Liver (tissue), 8 donors: ENCODE measurements at regions not wholly inside any gene's neighbourhood (a gene's known extent, or its start where the extent isn't known, plus 50 kb on each side); places are given as distances from the start of the nearest gene placed in this dataset.

Experiments used
- DNase-seq: peaks from one replicate; pipeline ENCODE4 v3.0.0-alpha.2; 2017; ENCODE audit warnings: low spot score
- H3K27ac ChIP-seq, 2 donors: one replicate each; pipeline ENCODE4 v1.7.0; 2013; ENCODE audit warnings: inconsistent platforms in 2 of 2, low read length in 2 of 2, control low read depth in 1 of 2, low read depth in 1 of 2, mild to moderate bottlenecking in 1 of 2
- H3K27me3 ChIP-seq, 4 donors: one replicate each; pipeline versions ENCODE4 v1.6.1 to v1.7.0; 2013; ENCODE audit warnings: low read length in 3 of 4, inconsistent platforms in 1 of 4, mild to moderate bottlenecking in 1 of 4, moderate library complexity in 1 of 4; ENCODE audit not compliant: control insufficient read depth in 4 of 4, insufficient read depth in 4 of 4
- H3K36me3 ChIP-seq, 4 donors: one replicate each; pipeline versions ENCODE4 v1.6.1 to v1.7.0; 2013; ENCODE audit warnings: low read length in 3 of 4, mild to moderate bottlenecking in 3 of 4, low read depth in 1 of 4, moderate library complexity in 1 of 4; ENCODE audit not compliant: control insufficient read depth in 4 of 4, insufficient read depth in 3 of 4
- H3K4me1 ChIP-seq, 4 donors: one replicate each; pipeline versions ENCODE4 v1.6.1 to v1.7.0; 2013; ENCODE audit warnings: low read length in 3 of 4, mild to moderate bottlenecking in 3 of 4, moderate library complexity in 1 of 4; ENCODE audit not compliant: control insufficient read depth in 4 of 4, insufficient read depth in 4 of 4
- H3K4me3 ChIP-seq, 3 donors: one replicate each; pipeline versions ENCODE4 v1.6.1 to v1.7.0; 2013; ENCODE audit warnings: low read length in 3 of 3, control low read depth in 1 of 3, low read depth in 1 of 3, mild to moderate bottlenecking in 1 of 3
- H3K9ac ChIP-seq, 2 donors: one replicate each; pipeline ENCODE4 v1.7.0; 2013; ENCODE audit warnings: low read length in 2 of 2, mild to moderate bottlenecking in 2 of 2, moderate library complexity in 2 of 2, control low read depth in 1 of 2, low read depth in 1 of 2
- H3K9me3 ChIP-seq, 4 donors: one replicate each; pipeline versions ENCODE4 v1.6.1 to v1.7.0; 2013; ENCODE audit warnings: low read length in 3 of 4; ENCODE audit not compliant: control insufficient read depth in 4 of 4
- ATF3 ChIP-seq: IDR thresholded peaks from 2 replicates; pipeline ENCODE4 v1.6.1; 2016; ENCODE audit warnings: antibody characterized with exemption
- CTCF ChIP-seq: fragments of 150-350 bp; IDR thresholded peaks from 2 replicates; pipeline ENCODE4 v1.5.1; 2017; ENCODE audit warnings: improper control_type of control experiment, low read depth, low read length; ENCODE audit not compliant: missing input control
- EGR1 ChIP-seq, 2 donors: IDR thresholded peaks; 2 replicates each; pipeline ENCODE4 v1.6.1; 2016 to 2018; ENCODE audit warnings: antibody characterized with exemption in 2 of 2, low read depth in 2 of 2
- FOXA1 ChIP-seq: IDR thresholded peaks from 2 replicates; pipeline ENCODE4 v1.6.1; 2016; ENCODE audit warnings: antibody characterized with exemption
- FOXA2 ChIP-seq: IDR thresholded peaks from 2 replicates; pipeline ENCODE4 v1.6.1; 2016; ENCODE audit warnings: antibody characterized with exemption
- GABPA ChIP-seq, 2 donors: IDR thresholded peaks in 1 of 2; conservative IDR thresholded peaks in 1 of 2; 2 replicates each; pipeline ENCODE4 v1.6.1; 2016; ENCODE audit warnings: antibody characterized with exemption in 2 of 2, mild to moderate bottlenecking in 1 of 2, moderate library complexity in 1 of 2
- HNF4A ChIP-seq, 2 donors: conservative IDR thresholded peaks; 2 replicates each; pipeline ENCODE4 v1.6.1; 2016; ENCODE audit warnings: antibody characterized with exemption in 2 of 2, mild to moderate bottlenecking in 2 of 2
- HNF4G ChIP-seq: IDR thresholded peaks from 2 replicates; pipeline ENCODE4 v1.6.1; 2016; ENCODE audit warnings: antibody characterized with exemption
- JUND ChIP-seq, 2 donors: IDR thresholded peaks; 2 replicates each; pipeline ENCODE4 v1.6.1; 2016; ENCODE audit warnings: antibody characterized with exemption in 2 of 2
- MAX ChIP-seq: IDR thresholded peaks from 2 replicates; pipeline ENCODE4 v1.6.1; 2016; ENCODE audit warnings: antibody characterized with exemption
- NR2F2 ChIP-seq: IDR thresholded peaks from 2 replicates; pipeline ENCODE4 v1.6.1; 2016; ENCODE audit warnings: antibody characterized with exemption
- RAD21 ChIP-seq, 2 donors: IDR thresholded peaks; 2 replicates each; pipeline ENCODE4 v1.6.1; 2016; ENCODE audit warnings: antibody characterized with exemption in 2 of 2, mild to moderate bottlenecking in 2 of 2
- REST ChIP-seq: IDR thresholded peaks from 2 replicates; pipeline ENCODE4 v1.6.1; 2016; ENCODE audit warnings: antibody characterized with exemption, mild to moderate bottlenecking
- RXRA ChIP-seq, 2 donors: IDR thresholded peaks; 2 replicates each; pipeline ENCODE4 v1.6.1; 2017 to 2018; ENCODE audit warnings: antibody characterized with exemption in 2 of 2, mild to moderate bottlenecking in 1 of 2
- SP1 ChIP-seq: IDR thresholded peaks from 2 replicates; pipeline ENCODE4 v1.6.1; 2018; ENCODE audit warnings: antibody characterized with exemption, mild to moderate bottlenecking
- TAF1 ChIP-seq: conservative IDR thresholded peaks from 2 replicates; pipeline ENCODE4 v1.6.1; 2016; ENCODE audit warnings: antibody characterized with exemption, mild to moderate bottlenecking
- YY1 ChIP-seq: IDR thresholded peaks from 2 replicates; pipeline ENCODE4 v1.6.1; 2016; ENCODE audit warnings: antibody characterized with exemption, mild to moderate bottlenecking
- ZBTB33 ChIP-seq: IDR thresholded peaks from 2 replicates; pipeline ENCODE4 v1.6.1; 2016; ENCODE audit warnings: antibody characterized with exemption
- WGBS: extraction: QIAGEN DNeasy Blood & Tissue Kit; methylation state at CpG from one replicate; pipeline ENCODE4 v1.1.7; 2013; 5-methylcytosine and 5-hydroxymethylcytosine counted together
- donor health status: healthy.
- donor health status: healthy.
- donor health status: healthy.
- donor health status: healthy.
- donor health status: healthy.

- 94% methylated on average over 5 of the region's 5 CpGs for WGBS
- TF ChIP-seq EGR1 (IDR thresholded peaks at IDR 0.05; ENCODE audit: low read depth in 2 of 2) = no peak
- no peak for TF ChIP-seq JUND (IDR thresholded peaks at IDR 0.05)
- no peak for TF ChIP-seq RAD21 (IDR thresholded peaks at IDR 0.05)
- TF ChIP-seq HNF4A (conservative IDR thresholded peaks at IDR 0.05) = no peak
- no peak for TF ChIP-seq TAF1
- TF ChIP-seq CTCF = no peak
- TF ChIP-seq ATF3 = no peak
- no peak for TF ChIP-seq MAX
- no peak for TF ChIP-seq HNF4G
- TF ChIP-seq FOXA1 = no peak
- no peak for TF ChIP-seq YY1
- TF ChIP-seq FOXA2 = no peak
Measured at GRCh38 chr2:64226611-64227010, 82.4 kb upstream of the PELI1 start.

GRCh38 chr2:64227603-64228125, 83.4 kb upstream of the PELI1 start:
- peak overlapping the region; percentile 13 to 80 for H3K9ac ChIP-seq
- no peak for TF ChIP-seq CTCF
- no peak for TF ChIP-seq FOXA1
- TF ChIP-seq ATF3 = no peak
- no peak for TF ChIP-seq RXRA (IDR thresholded peaks at IDR 0.05)
- TF ChIP-seq HNF4A (conservative IDR thresholded peaks at IDR 0.05) = no peak
- no peak for TF ChIP-seq MAX
- TF ChIP-seq GABPA (IDR thresholded peaks at IDR 0.05 in 1 of 2, conservative IDR thresholded peaks at IDR 0.05 in 1 of 2) = no peak
- TF ChIP-seq SP1 = no peak
- no peak for TF ChIP-seq HNF4G
- TF ChIP-seq REST = no peak
- no peak for TF ChIP-seq RAD21 (IDR thresholded peaks at IDR 0.05)
- no peak for TF ChIP-seq FOXA2
- TF ChIP-seq EGR1 (IDR thresholded peaks at IDR 0.05; ENCODE audit: low read depth in 2 of 2) = no peak
- TF ChIP-seq ZBTB33 = no peak
- TF ChIP-seq NR2F2 = no peak
- TF ChIP-seq YY1 = no peak
- no peak for TF ChIP-seq JUND (IDR thresholded peaks at IDR 0.05)
- peaks cover 0 to 14% (median 6%) of the 10 kb centered on the region in 4 donors for H3K4me1 ChIP-seq
- WGBS = 14% methylated on average over 7 of the region's 7 CpGs
- peak overlapping the region; percentile 49 to 73 (median 70) for H3K4me3 ChIP-seq
- H3K36me3 ChIP-seq = no peaks in the 10 kb centered on the region
- no peaks in the 10 kb centered on the region for H3K27me3 ChIP-seq
- no peaks in the 10 kb centered on the region for H3K9me3 ChIP-seq
- peak overlapping the region; percentile 72 to 73 for H3K27ac ChIP-seq
- no peak for DNase-seq

More at GRCh38 chr2:64226611-64227010, 82.4 kb upstream of the PELI1 start:
- Histone ChIP-seq H3K4me3 (no peak overlapping the region), H3K9ac (no peak overlapping the region), H3K36me3 (no peaks in the 10 kb centered on the region), H3K27me3 (no peaks in the 10 kb centered on the region), H3K27ac (no peak overlapping the region), H3K4me1 (peaks cover 0 to 16% (median 6%) of the 10 kb centered on the region in 4 donors), H3K9me3 (no peaks in the 10 kb centered on the region)
- DNase-seq = no peak
